HepG2 (cell line): ENCODE measurements at regions not wholly inside any gene's neighbourhood (a gene's known extent, or its start where the extent isn't known, plus 50 kb on each side); places are given as distances from the start of the nearest gene placed in this dataset.
A peak's percentile ranks its signal among the peaks of the same experiment; 100 is the strongest.

Experiments
- ATAC-seq: fragments of 200-7000 bp; cut with Tn5 transposase; 3 replicates; pipeline ENCODE4 v1.9.1; 2020; ENCODE audit warnings: mild to moderate bottlenecking, moderate library complexity
- BruUV-seq: library from RNA; stranded (reverse); fragments of 400-500 nt; replicated peaks from 2 replicates; lab custom pipeline; 2021; lab: Mats Ljungman, UMichigan
- CTCF ChIA-PET: fragments of 300-600 bp; formaldehyde crosslinking; extraction: SDS; loops from one replicate; lab custom pipeline; 2021; ENCODE audit warnings: low total read pairs, inconsistent platforms, low intra/inter-chr PET ratio; lab: Yijun Ruan, JAX
- POLR2A ChIA-PET: fragments of 350-600 bp; sonication (Branson Sonifier 250); formaldehyde crosslinking; loops from one replicate; lab custom pipeline; 2020; ENCODE audit warnings: antibody characterized with exemption, inconsistent platforms; lab: Yijun Ruan, JAX
- DNase-seq: peaks from one replicate; pipeline ENCODE4 v3.0.0-alpha.2; 2015; ENCODE audit warnings: low spot score
- FAIRE-seq: peaks from 3 replicates; lab custom pipeline; 2011; peaks lifted over from hg19 to GRCh38; lab: Jason Lieb, UNC
- H2AFZ ChIP-seq: one replicate; pipeline ENCODE4 v1.6.1; 2011; ENCODE audit warnings: low read length, inconsistent platforms
- H3K27ac ChIP-seq: fragments of 300-600 bp; 3 replicates; pipeline ENCODE4 v1.8.0; 2011; ENCODE audit warnings: mixed run types, mild to moderate bottlenecking, mixed read lengths, low read length, inconsistent platforms; ENCODE audit not compliant: insufficient read depth; ENCODE audit errors: extremely low read length
- H3K27me3 ChIP-seq, 2 experiments: fragments of 200-600 bp in 1 of 2; 2 replicates in 1 of 2; 3 replicates in 1 of 2; pipeline versions ENCODE4 v1.6.0 to v1.8.0; 2011; ENCODE audit warnings: low read length in 2 of 2, mild to moderate bottlenecking in 2 of 2, moderate library complexity in 2 of 2, inconsistent platforms in 1 of 2; ENCODE audit not compliant: insufficient read depth in 2 of 2, control insufficient read depth in 1 of 2
- H3K36me3 ChIP-seq, 2 experiments: fragments of 200-600 bp in 1 of 2; replicated peaks in 1 of 2; 2 replicates in 1 of 2; 3 replicates in 1 of 2; pipeline versions ENCODE4 v1.5.1 to v1.8.0; 2011; ENCODE audit warnings: low read length in 2 of 2, inconsistent platforms in 1 of 2; ENCODE audit not compliant: insufficient read depth in 2 of 2, control insufficient read depth in 1 of 2
- H3K4me1 ChIP-seq: 2 replicates; pipeline ENCODE4 v1.5.1; 2012; ENCODE audit warnings: low read length, inconsistent platforms; ENCODE audit not compliant: insufficient read depth
- H3K4me2 ChIP-seq: 2 replicates; pipeline ENCODE4 v1.6.0; 2011; ENCODE audit warnings: low read depth, low read length, inconsistent platforms
- H3K4me3 ChIP-seq, 3 experiments: fragments of 200-600 bp in 1 of 3; sonication (generic), shearing (Covaris generic) in 1 of 3; replicated peaks in 1 of 3; 2 replicates each; pipeline ENCODE4 v1.5.1; 2011 to 2016; ENCODE audit warnings: low read length in 3 of 3, inconsistent platforms in 2 of 3, low read depth in 2 of 3, mild to moderate bottlenecking in 2 of 3, control low read depth in 1 of 3, mixed read lengths in 1 of 3; ENCODE audit not compliant: insufficient read depth in 1 of 3
- H3K79me2 ChIP-seq: one replicate; pipeline ENCODE4 v1.6.1; 2011; ENCODE audit warnings: low read length, inconsistent platforms; ENCODE audit not compliant: insufficient read depth
- H3K9ac ChIP-seq: 2 replicates; pipeline ENCODE4 v1.6.0; 2011; ENCODE audit warnings: mild to moderate bottlenecking, low read depth, low read length, inconsistent platforms; ENCODE audit not compliant: insufficient read depth
- H3K9me3 ChIP-seq: 2 replicates; pipeline ENCODE4 v1.5.1; 2012; ENCODE audit warnings: mild to moderate bottlenecking, low read length
- H4K20me1 ChIP-seq: 2 replicates; pipeline ENCODE4 v1.6.0; 2011; ENCODE audit warnings: inconsistent platforms, mild to moderate bottlenecking, low read length, moderate library complexity; ENCODE audit not compliant: insufficient read depth
- AGO2 ChIP-seq: fragments of 200-400 bp; formaldehyde crosslinking; optimal IDR thresholded peaks from 2 replicates; pipeline ENCODE3; 2017; ENCODE audit warnings: mild to moderate bottlenecking, low read depth, low read length, moderate library complexity
- ATF7 ChIP-seq, 2 experiments: fragments of 450-650 bp in 1 of 2; sonication (generic) in 1 of 2; formaldehyde crosslinking in 1 of 2; IDR thresholded peaks; 2 replicates each; pipeline versions ENCODE4 v1.4.0 to v1.6.1; 2016 to 2020; ENCODE audit warnings: antibody characterized with exemption in 1 of 2, mild to moderate bottlenecking in 1 of 2, missing genetic modification reagents in 1 of 2
- CREB1 ChIP-seq, 2 experiments: fragments of 450-650 bp in 1 of 2; IDR thresholded peaks; 2 replicates each; pipeline ENCODE4 v1.6.1; 2016 to 2017; ENCODE audit warnings: control low read depth in 1 of 2, mild to moderate bottlenecking in 1 of 2, missing compliant biosample characterization in 1 of 2, missing genetic modification characterization in 1 of 2
- FOSL2 ChIP-seq: sonication (generic); formaldehyde crosslinking; IDR thresholded peaks from 2 replicates; pipeline ENCODE4 v1.4.0; 2020; ENCODE audit warnings: missing genetic modification reagents
- NR1H2 ChIP-seq: sonication (generic); formaldehyde crosslinking; IDR thresholded peaks from 2 replicates; pipeline ENCODE4 v1.8.1; 2022; ENCODE audit warnings: low read depth, missing genetic modification reagents, borderline replicate concordance
- SIX1 ChIP-seq: sonication (generic); formaldehyde crosslinking; IDR thresholded peaks from 2 replicates; pipeline ENCODE4 v1.4.0; 2020; ENCODE audit warnings: missing genetic modification reagents, borderline replicate concordance
- TCF12 ChIP-seq, 2 experiments: fragments of 450-650 bp in 1 of 2; sonication (generic) in 1 of 2; formaldehyde crosslinking in 1 of 2; IDR thresholded peaks; 2 replicates each; pipeline versions ENCODE4 v1.6.1 to v1.8.0; 2017 to 2022; ENCODE audit warnings: antibody characterized with exemption in 1 of 2, mild to moderate bottlenecking in 1 of 2, missing genetic modification reagents in 1 of 2, moderate library complexity in 1 of 2
- TEAD3 ChIP-seq: optimal IDR thresholded peaks from 2 replicates; pipeline ENCODE3; 2016; ENCODE audit warnings: borderline replicate concordance
- ZBED4 ChIP-seq: sonication (generic); formaldehyde crosslinking; IDR thresholded peaks from 2 replicates; pipeline ENCODE4 v1.4.0; 2020; ENCODE audit warnings: missing genetic modification reagents, borderline replicate concordance
- ZFP36L1 ChIP-seq: sonication (generic); formaldehyde crosslinking; IDR thresholded peaks from 2 replicates; pipeline ENCODE4 v1.8.0; 2022; ENCODE audit warnings: mild to moderate bottlenecking, missing genetic modification reagents, moderate library complexity
- ZKSCAN5 ChIP-seq: sonication (generic); formaldehyde crosslinking; IDR thresholded peaks from 2 replicates; pipeline ENCODE4 v1.5.1; 2020; ENCODE audit warnings: mild to moderate bottlenecking, missing genetic modification reagents
- ZNF264 ChIP-seq: sonication (generic); formaldehyde crosslinking; IDR thresholded peaks from 2 replicates; pipeline ENCODE4 v1.4.0; 2020; ENCODE audit warnings: missing genetic modification reagents
- ZNF33A ChIP-seq: sonication (generic); formaldehyde crosslinking; IDR thresholded peaks from 2 replicates; pipeline ENCODE4 v1.5.1; 2020; ENCODE audit warnings: missing genetic modification reagents, mild to moderate bottlenecking, moderate library complexity, borderline replicate concordance
- ZSCAN21 ChIP-seq: sonication (generic); formaldehyde crosslinking; IDR thresholded peaks from 2 replicates; pipeline ENCODE4 v1.8.0; 2022; ENCODE audit warnings: mild to moderate bottlenecking, missing genetic modification reagents, moderate library complexity, borderline replicate concordance
- ZSCAN31 ChIP-seq: sonication (generic); formaldehyde crosslinking; IDR thresholded peaks from 2 replicates; pipeline ENCODE4 v1.5.0; 2020; ENCODE audit warnings: low read depth, mild to moderate bottlenecking, missing genetic modification reagents
- ZXDC ChIP-seq: sonication (generic); formaldehyde crosslinking; IDR thresholded peaks from 2 replicates; pipeline ENCODE4 v1.5.0; 2020; ENCODE audit warnings: mild to moderate bottlenecking, missing genetic modification reagents
- WGBS: methylation state at CpG from one replicate; pipeline ENCODE4 v1.1.6; 2017; ENCODE audit warnings: low lambda C conversion rate; 5-methylcytosine and 5-hydroxymethylcytosine counted together
- in situ Hi-C: cut with HindIII; loops from 2 replicates; pipeline ENCODE4 v1.10.0; 2017; ENCODE audit warnings: low pct_unique_long_range_greater_than_20kb; ENCODE audit not compliant: extremely low pct_ligation_motif_present
- intact Hi-C: fragments of 100-400 bp; cut with micrococcal nuclease; formaldehyde crosslinking; loops from one replicate; pipeline ENCODE4 v1.10.0; 2022; ENCODE audit not compliant: unreplicated experiment
- TF ChIP-seq, protein P1 (sequence below): sonication (generic); formaldehyde crosslinking; IDR thresholded peaks from 2 replicates; pipeline ENCODE4 v1.8.1; 2023; ENCODE audit warnings: mild to moderate bottlenecking, missing genetic modification reagents, borderline replicate concordance

DNA sequence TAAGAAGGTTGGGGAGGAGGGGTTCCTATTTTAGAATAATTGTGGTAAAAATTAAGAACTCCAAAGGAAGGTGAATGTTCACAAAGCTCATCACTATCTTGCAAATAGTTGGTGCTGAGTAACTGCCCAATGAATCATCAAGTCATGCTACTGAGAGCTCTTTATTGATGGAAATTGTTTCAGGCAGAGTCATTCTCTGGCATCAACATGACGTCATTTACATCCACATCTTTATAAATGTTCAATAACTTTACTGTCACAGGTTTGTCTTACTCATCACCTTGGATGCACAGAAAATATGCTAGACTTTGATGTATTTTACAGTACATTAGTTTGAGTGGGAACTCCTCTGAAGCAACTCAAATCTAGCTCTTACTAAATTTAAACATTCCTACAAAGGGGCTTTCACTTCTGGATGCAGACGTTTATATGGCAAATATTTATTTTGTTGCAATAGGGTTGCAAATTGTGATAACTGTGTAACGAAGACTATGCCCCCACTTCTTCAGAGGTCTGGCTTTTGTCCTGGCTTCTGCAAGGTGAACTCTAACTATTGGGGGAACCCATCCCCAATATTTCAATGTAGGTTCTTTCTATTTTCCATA lies 273.7 kb upstream of the AJAP1 start:
- no peak overlapping the region for H2AFZ ChIP-seq
- H3K36me3 ChIP-seq, result no peaks in the 10 kb centered on the region
- DNase-seq, result peak; percentile 32
- BruUV-seq, result no TSS peak
- WGBS, result 2% methylated on average over 3 of the region's 3 CpGs
- CTCF ChIA-PET, result no interaction called here
- POLR2A ChIA-PET, result no interaction called here
- H3K9ac ChIP-seq, result no peak overlapping the region
- H3K4me2 ChIP-seq, result no peak overlapping the region
- H3K4me3 ChIP-seq, result no peak overlapping the region
- no peak overlapping the region for H3K27ac ChIP-seq
- TF ChIP-seq ZNF264 (CRISPR knock-in tag) (no peak), TCF12 (IDR thresholded peaks at IDR 0.05) (no peak), TCF12 (CRISPR knock-in tag; IDR thresholded peaks at IDR 0.05) (no peak), SIX1 (CRISPR knock-in tag) (no peak), NR1H2 (CRISPR knock-in tag) (no peak), ZSCAN21 (CRISPR knock-in tag) (no peak), ZFP36L1 (CRISPR knock-in tag) (no peak), ZNF33A (CRISPR knock-in tag) (no peak), ZSCAN31 (CRISPR knock-in tag) (no peak), FOSL2 (CRISPR knock-in tag) (peak; percentile 43; the same call in 1 of the 2 replicates), AGO2 (no peak), ZKSCAN5 (CRISPR knock-in tag) (no peak), ZXDC (CRISPR knock-in tag) (no peak), ZBED4 (CRISPR knock-in tag) (no peak), TEAD3 (CRISPR knock-in tag) (no peak), CREB1 (IDR thresholded peaks at IDR 0.05) (peak; percentile 92), CREB1 (CRISPR knock-in tag; IDR thresholded peaks at IDR 0.05) (no peak), ATF7 (IDR thresholded peaks at IDR 0.05) (peak; percentile 98), ATF7 (CRISPR knock-in tag; IDR thresholded peaks at IDR 0.05) (no peak)
- TF ChIP-seq, protein P1, sequence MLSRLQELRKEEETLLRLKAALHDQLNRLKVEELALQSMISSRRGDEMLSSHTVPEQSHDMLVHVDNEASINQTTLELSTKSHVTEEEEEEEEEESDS (CRISPR knock-in tag), result no peak
- intact Hi-C loops (no loop called here), in situ Hi-C loops (no loop called here)
- peaks cover 40% of the 10 kb centered on the region for H3K9me3 ChIP-seq
- no peak for FAIRE-seq
- no peaks in the 10 kb centered on the region; a peak in 1 of 5 replicates for H3K27me3 ChIP-seq
- H3K4me1 ChIP-seq, result no peaks in the 10 kb centered on the region
- H3K79me2 ChIP-seq, result no peaks in the 10 kb centered on the region
- no peaks in the 10 kb centered on the region for H4K20me1 ChIP-seq
- no peak for ATAC-seq
